K562 (cell line): ENCODE measurements at regions not wholly inside any gene's neighbourhood (a gene's known extent, or its start where the extent isn't known, plus 50 kb on each side); places are given as distances from the start of the nearest gene placed in this dataset.

Experiments
- CBX2 ChIP-seq: fragments of 200-600 bp; sonication (generic); IDR thresholded peaks from one replicate; pipeline ENCODE4 v1.6.1; 2012; ENCODE audit warnings: mild to moderate bottlenecking, low read length, inconsistent platforms; ENCODE audit not compliant: insufficient read depth, poor library complexity, severe bottlenecking
- CTCF ChIP-seq, 3 experiments: IDR thresholded peaks in 2 of 3; conservative IDR thresholded peaks in 1 of 3; 2 replicates each; pipeline ENCODE4 v1.5.1; 2011 to 2012; ENCODE audit warnings: low read length in 3 of 3, mild to moderate bottlenecking in 3 of 3, control low read depth in 2 of 3, improper control_type of control experiment in 1 of 3, inconsistent platforms in 1 of 3, low read depth in 1 of 3, mixed read lengths in 1 of 3, moderate library complexity in 1 of 3; ENCODE audit not compliant: insufficient read depth in 2 of 3
- ELK1 ChIP-seq: sonication (generic); formaldehyde crosslinking; IDR thresholded peaks from 2 replicates; pipeline ENCODE4 v1.8.1; 2022; ENCODE audit warnings: missing genetic modification reagents
- HMG20B ChIP-seq: fragments of 250-450 bp; sonication (Bioruptor Pico); IDR thresholded peaks from 2 replicates; pipeline ENCODE4 v1.5.0; 2021; ENCODE audit warnings: mild to moderate bottlenecking
- JUND ChIP-seq, 2 experiments: IDR thresholded peaks; 2 replicates in 1 of 2; 3 replicates in 1 of 2; pipeline ENCODE4 v1.6.1; 2011; ENCODE audit warnings: borderline replicate concordance in 2 of 2, low read depth in 2 of 2, low read length in 2 of 2, improper control_type of control experiment in 1 of 2, missing biosample characterization in 1 of 2, missing genetic modification characterization in 1 of 2, missing genetic modification reagents in 1 of 2
- KDM1A ChIP-seq, 2 experiments: fragments of 450-650 bp; IDR thresholded peaks; 2 replicates each; pipeline ENCODE4 v1.6.1; 2016; ENCODE audit warnings: mild to moderate bottlenecking in 2 of 2
- MAX ChIP-seq: sonication (generic); formaldehyde crosslinking; IDR thresholded peaks from 2 replicates; pipeline ENCODE4 v1.9.0; 2022; ENCODE audit warnings: mild to moderate bottlenecking, missing genetic modification reagents
- POLR2A ChIP-seq: fragments of 450-650 bp; conservative IDR thresholded peaks from 2 replicates; pipeline ENCODE4 v1.6.1; 2016
- POLR2AphosphoS5 ChIP-seq: IDR thresholded peaks from 2 replicates; pipeline ENCODE4 v1.6.1; 2011; ENCODE audit warnings: mild to moderate bottlenecking, low read depth, low read length, moderate library complexity; ENCODE audit not compliant: control insufficient read depth, insufficient read depth
- ZBTB2 ChIP-seq: fragments of 450-650 bp; IDR thresholded peaks from 2 replicates; pipeline ENCODE4 v1.6.1; 2016; ENCODE audit warnings: antibody characterized with exemption

GRCh38 chr7:68336594-68336993 is 1261.7 kb upstream of the AUTS2 start:
- TF ChIP-seq ELK1, result no peak
- TF ChIP-seq KDM1A (IDR thresholded peaks at IDR 0.05), result no peak
- TF ChIP-seq JUND (IDR thresholded peaks at IDR 0.05; ENCODE audit: borderline replicate concordance, low read depth, low read length), result no peak
- TF ChIP-seq JUND (tag; IDR thresholded peaks at IDR 0.05; ENCODE audit: borderline replicate concordance, low read depth, low read length), result no peak
- no peak for TF ChIP-seq MAX (CRISPR knock-in tag)
- TF ChIP-seq HMG20B (CRISPR knock-in tag), result no peak
- TF ChIP-seq ZBTB2, result no peak
- no peak for TF ChIP-seq POLR2A
- TF ChIP-seq CBX2, result no peak
- no peak for TF ChIP-seq CTCF (IDR thresholded peaks at IDR 0.05 in 2 of 3, conservative IDR thresholded peaks at IDR 0.05 in 1 of 3; ENCODE audit: insufficient read depth in 2 of 3, low read depth in 1 of 3, low read length in 3 of 3)
- no peak for TF ChIP-seq POLR2AphosphoS5
